ENCODE measurements at regions not wholly inside any gene's neighbourhood (a gene's known extent, or its start where the extent isn't known, plus 50 kb on each side); places are given as distances from the start of the nearest gene placed in this dataset.

DNA sequence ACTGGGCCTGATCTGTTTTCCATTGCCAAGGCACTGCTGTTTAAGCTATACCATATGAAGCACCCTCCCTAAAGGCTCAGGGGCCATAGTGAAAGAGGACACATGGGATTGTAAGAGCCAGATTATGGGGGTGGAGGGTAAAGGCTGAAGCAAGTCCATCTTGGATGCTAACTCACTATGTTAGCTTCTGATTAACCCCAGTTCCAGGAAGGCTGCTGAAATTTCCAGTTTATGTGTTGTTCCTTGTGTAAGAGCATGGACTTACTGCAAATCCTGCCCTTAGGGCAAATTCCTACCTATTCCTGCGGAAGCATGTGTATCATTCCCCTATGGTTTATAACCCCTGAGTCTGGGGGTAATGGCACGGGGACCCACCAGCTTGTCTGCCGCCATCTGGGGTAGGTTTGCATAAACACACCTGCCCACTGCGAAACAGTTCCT is 91.8 kb upstream of the SERBP1 start:
- TF ChIP-seq GATA3 (IDR thresholded peaks at IDR 0.05; ENCODE audit: low read depth, low read length) (no peak), GATA2 (IDR thresholded peaks at IDR 0.05; ENCODE audit: low read depth, low read length) (no peak)

DNA sequence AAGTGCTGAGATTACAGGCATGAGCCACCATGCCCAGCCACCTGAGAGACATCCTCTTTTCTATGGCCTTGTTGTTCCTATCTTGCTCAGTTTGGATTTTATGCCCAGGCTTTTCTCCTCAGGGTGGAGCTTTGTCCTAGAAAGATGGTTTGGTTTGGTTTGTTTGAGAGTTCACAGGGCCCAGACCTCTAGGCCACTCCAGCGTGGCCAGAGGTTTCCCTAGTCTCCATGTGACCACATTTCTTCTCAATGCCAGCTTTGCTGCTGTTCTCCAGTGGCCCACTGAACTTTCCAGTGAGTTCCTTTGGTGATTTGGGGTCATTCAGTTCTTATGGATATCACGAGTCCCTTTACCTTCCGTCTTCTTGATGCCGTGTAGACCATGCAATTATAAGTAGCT is 92.6 kb upstream of the SERBP1 start:
- TF ChIP-seq GATA3 (IDR thresholded peaks at IDR 0.05; ENCODE audit: low read depth, low read length) (no peak), GATA2 (IDR thresholded peaks at IDR 0.05; ENCODE audit: low read depth, low read length) (no peak)

DNA sequence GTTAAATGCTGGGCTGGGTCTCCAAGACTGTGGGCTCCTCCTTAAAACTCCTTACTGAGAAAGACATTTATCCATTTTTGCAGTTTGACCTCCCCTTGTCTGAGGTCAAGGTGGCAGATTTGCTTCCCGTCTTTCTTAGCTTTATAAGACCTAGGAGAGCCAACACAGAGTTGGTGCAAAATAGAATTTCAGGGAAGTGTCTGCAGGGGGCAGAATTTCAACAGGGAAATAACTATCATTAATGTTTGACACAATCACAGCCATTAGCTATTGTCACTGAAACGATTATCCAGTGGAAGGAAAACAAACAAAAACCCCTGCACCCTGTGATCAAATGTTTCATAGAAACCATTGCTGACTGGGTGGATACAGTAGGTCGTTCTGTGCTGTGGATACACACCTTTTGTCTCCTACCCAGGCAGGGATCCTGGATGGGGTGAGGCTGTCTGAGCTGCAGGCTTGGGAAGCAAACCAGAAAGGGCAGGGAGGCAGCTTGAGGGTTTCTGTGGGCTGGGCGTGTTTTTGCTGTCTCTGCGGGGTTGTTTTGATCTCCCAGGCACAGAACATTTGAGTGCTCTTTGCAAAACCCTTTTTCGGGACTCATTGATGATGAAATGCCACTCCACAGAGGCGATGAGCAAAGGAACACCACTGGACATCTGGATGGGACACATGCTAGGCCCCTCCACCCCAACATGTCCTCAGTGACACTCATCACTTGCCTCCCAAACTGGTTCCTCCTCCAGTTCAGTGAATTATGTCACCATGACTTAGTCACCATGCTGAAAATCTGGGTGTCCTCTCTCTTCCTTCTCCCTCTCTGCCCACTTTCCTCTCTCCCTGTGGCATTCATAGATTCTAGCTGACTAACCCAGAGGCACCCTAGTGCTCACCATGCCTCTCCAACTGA is 94.2 kb upstream of the SERBP1 start:
- TF ChIP-seq GATA2 (IDR thresholded peaks at IDR 0.05; ENCODE audit: low read depth, low read length) (no peak), GATA3 (IDR thresholded peaks at IDR 0.05; ENCODE audit: low read depth, low read length) (no peak)

DNA sequence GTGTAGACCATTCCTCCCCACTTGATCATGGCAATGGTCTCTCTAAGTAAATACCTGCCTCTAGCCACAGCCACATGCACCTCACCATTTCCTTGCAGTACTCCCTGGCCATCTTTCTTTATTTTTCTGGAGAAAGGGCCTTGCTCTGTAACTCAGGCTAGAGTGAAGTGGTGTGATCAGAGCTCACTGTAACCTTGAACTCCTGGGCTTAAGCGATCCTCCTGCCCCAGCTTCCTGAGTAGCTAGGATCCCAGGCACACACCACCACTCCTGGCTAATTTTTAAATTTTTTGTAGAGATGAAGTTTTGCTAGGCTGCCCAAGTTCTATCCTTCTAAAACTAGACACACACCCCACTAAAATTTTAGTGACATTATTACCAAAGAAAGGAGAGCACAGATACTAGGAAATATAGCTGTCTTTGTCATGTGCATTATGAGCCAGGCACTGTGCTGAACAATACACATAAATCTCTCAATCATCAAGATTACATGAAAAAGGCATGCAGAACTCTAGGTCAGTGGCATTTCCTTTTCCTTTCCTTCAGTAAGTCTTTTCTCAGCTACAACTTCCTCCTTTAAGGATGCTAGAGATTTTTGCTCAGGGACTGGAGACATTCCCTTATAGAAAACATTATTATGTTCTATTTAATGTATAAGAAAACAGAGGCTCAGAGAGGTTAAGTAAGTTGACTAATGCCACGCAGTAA is 95.0 kb upstream of the SERBP1 start:
- TF ChIP-seq GATA3 (IDR thresholded peaks at IDR 0.05; ENCODE audit: low read depth, low read length) (no peak), GATA2 (IDR thresholded peaks at IDR 0.05; ENCODE audit: low read depth, low read length) (no peak)

DNA sequence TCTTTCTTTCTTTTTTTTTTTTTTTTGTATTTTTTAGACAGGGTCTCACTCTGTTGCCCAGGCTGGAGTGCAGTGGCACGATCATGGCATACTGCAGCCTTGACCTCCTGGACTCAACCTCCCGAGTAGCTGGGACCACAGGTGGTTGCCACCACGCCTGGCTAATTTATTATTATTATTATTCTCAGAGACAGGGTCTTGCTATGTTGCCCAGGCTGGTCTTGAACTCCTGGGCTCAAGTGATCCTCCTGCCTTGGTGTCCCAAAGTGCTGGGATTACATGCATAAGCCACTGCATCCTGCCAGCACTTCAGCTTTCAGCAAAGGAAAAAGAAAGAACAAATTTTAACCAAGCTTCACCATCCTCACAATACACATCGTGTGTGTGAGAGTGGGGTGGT is 97.9 kb upstream of the SERBP1 start:
- TF ChIP-seq GATA2 (IDR thresholded peaks at IDR 0.05; ENCODE audit: low read depth, low read length): no peak
- no peak for TF ChIP-seq GATA3 (IDR thresholded peaks at IDR 0.05; ENCODE audit: low read depth, low read length)

DNA sequence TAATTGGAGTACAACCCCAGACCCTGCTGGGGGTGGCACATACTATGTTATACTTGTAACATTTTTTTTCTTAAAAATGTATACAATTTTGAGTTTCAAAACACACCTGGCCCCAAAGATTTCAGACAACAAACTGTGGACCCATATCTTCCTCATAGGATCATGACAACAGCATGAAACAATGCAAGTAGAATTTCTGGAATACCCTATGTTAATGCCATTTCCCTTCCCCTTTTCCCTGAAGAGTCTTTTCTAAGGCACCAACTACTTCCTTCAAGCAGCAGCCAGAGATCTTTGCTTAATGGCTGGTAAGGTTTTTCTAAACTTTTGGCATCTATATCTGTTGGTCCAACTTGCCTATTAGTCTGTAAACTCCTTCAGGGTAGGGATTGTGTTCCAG is 99.9 kb upstream of the SERBP1 start:
- TF ChIP-seq GATA3 (IDR thresholded peaks at IDR 0.05; ENCODE audit: low read depth, low read length): no peak
- no peak for TF ChIP-seq GATA2 (IDR thresholded peaks at IDR 0.05; ENCODE audit: low read depth, low read length)

DNA sequence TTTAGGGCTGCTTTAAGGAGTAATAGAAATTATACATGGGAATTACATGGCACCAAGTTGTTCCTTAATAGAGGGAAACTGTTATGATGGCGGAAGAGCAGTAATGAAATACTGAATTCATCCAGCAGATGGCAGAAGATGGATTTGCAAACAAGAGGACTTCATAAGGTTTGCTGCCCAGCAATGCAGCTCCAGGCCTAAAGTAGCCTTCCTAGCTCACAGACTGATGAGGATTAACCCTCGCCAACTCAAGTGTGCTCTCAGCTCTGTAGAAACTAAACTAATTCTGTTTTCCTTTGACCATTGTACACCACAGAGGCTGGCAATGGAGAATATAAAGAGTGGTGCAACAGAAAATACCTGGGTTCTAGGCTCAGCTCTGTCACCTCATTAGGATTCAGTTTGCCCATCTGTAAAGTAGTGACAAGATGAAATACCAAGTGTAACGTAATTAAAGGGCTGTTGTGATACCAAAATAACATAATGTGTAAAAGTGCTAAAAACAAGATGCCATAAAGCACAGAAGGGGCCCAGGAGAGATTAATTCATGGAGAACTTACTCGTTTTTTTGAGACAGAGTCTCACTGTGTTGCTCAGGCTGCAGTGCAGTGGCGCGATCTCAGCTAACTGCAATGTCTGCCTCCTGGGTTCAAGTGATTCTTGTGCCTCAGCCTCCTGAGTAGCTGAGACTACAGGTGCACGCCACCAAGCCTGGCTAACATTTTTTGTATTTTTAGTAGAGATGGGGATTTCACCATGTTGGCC is 102.4 kb upstream of the SERBP1 start:
- TF ChIP-seq GATA3 (IDR thresholded peaks at IDR 0.05; ENCODE audit: low read depth, low read length) (no peak), GATA2 (IDR thresholded peaks at IDR 0.05; ENCODE audit: low read depth, low read length) (no peak)

DNA sequence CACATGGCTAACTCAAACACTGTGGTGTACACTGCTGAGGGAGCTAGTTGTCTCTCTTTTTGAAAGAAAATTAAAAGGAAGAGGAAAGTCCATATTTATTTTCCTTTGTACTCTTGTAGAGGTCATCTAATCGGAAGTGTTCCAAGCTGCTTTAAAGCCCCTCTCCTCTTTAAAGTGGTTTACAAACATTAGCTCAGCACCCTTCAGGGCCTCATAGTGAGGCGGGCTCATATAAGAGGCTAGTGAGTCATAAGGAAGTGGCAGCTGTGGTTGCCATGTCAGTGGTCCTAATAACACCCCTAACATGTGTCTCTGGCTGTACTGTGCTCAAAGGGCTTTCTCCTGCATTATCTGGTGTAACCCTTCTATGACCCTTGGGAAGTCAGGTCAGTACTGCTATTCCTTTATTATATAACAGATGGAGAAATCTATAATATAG is 104.4 kb upstream of the SERBP1 start:
- TF ChIP-seq GATA2 (IDR thresholded peaks at IDR 0.05; ENCODE audit: low read depth, low read length) (no peak), GATA3 (IDR thresholded peaks at IDR 0.05; ENCODE audit: low read depth, low read length) (no peak)

DNA sequence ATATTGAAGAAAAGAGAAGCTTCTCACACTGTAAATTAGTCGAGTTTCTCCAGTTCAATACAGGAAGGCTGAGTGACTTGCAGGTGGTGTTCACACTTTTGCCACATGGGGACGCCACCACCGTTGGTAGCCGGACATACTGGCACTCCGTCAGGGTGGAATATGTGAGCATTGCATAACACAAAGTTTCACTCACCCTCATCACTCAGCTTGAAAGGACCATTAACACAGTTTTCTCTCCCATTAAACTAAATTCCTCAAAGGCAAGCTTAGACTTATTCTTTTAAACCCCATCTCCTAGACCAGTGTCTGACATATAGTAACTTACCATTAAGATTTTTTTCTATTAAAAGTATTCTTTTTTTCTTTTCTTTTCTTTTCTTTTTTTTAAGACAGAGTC is 105.3 kb upstream of the SERBP1 start:
- TF ChIP-seq GATA2 (IDR thresholded peaks at IDR 0.05; ENCODE audit: low read depth, low read length) (no peak), GATA3 (IDR thresholded peaks at IDR 0.05; ENCODE audit: low read depth, low read length) (no peak)

DNA sequence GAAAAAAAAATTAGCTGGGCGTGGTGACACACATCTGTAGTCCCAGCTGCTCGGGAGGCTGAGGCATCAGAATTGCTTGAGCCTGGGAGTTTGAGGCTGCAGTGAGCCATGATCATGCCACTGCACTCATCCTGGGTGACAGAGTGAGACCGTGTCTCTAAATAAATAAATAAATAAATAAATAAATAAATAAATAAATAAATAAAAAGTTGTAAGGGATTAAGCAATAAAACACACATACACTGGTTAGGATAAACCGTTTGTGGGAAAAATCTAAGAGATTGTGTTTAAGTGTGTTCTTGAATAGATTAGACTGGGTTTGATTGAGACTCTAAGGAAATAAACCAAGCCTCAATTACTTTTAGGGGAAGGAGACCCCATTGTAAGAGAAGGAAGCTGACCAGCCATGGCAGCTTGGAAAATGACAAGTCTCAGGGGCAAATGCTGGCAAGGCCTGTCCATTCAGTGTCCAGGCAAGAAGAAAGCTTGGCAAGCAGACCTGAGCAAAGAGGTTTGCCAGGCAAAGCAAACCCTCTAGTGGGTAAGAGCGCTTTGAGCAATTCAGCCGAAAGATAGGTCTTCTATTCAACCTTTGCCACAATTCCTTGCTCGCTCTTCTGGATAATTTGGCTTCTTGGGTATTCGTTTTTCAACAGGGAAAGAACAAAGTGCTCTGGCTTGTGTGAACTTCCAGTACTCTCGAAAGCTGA is 106.9 kb upstream of the SERBP1 start:
- TF ChIP-seq GATA3 (IDR thresholded peaks at IDR 0.05; ENCODE audit: low read depth, low read length) (no peak), GATA2 (IDR thresholded peaks at IDR 0.05; ENCODE audit: low read depth, low read length) (no peak)

DNA sequence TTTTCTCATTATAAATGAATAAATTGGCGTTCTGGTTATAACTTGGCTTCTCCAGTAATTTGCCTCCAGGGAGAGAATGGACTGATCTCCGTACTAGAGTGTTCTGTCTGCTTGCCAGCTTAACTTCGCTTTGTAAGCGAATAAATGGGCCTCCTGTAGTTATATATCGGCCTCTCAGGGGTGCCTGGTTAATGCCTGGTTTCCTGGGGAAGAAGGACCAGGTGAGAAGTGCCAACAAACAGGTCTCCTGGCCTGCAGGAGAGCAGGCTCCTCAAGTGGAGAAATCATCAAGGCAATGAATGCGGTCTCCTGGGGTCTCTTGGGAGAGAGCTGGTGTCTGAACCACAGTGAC is 107.4 kb upstream of the SERBP1 start:
- TF ChIP-seq GATA3 (IDR thresholded peaks at IDR 0.05; ENCODE audit: low read depth, low read length): no peak
- no peak for TF ChIP-seq GATA2 (IDR thresholded peaks at IDR 0.05; ENCODE audit: low read depth, low read length)

DNA sequence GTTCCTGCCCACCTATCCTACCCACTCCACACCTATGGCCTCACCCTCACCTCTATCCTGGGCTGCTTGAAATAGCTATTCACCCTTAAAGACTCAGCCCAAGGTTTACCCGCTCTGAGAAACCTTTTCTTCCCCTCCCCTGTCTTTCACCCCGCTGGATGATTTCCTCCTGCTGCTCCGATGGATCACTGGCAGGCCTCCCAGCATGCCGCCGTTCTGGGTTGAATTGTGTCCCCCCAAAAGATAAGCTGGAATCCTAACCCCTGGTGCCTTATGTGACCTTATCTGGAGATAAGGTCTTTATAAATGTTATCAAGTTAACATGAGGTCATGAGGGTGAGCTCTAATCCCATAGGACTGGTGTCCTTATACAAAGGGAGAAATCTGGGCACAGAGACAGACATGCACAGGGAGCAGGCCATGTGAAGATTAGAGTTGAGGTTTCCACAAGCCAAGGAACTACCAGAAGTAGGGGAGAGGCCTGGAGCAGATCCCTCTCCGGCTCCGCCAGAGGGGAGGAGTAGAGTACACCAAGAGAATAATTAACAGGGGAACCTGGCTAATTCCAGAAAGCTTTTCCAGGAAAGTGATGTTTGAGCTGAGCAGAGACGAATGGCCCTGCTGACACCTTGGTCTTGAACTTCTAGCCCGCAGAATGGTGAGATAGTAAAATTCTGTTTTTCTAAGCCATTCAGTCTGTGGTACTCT is 110.0 kb upstream of the SERBP1 start:
- no peak for TF ChIP-seq GATA3 (IDR thresholded peaks at IDR 0.05; ENCODE audit: low read depth, low read length)

DNA sequence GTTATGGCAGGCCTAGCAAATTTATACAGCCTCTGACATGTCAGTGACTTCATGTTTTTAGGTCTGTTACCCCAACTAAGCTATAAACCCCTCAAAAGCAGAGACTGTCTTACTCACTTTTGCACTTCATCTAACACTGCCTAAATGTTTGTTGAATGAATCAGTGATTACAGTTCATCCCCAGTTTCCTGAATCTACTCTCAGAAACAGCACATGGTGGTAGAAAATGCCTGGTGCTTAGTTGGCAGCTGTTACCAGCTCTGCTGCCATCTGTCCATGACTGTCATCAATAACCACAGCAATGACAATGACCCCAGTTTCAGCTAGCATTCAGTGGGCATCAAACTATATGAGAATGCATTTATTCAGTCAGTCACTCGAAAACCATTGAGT is 110.5 kb upstream of the SERBP1 start:
- TF ChIP-seq GATA2 (IDR thresholded peaks at IDR 0.05; ENCODE audit: low read depth, low read length): no peak
- no peak for TF ChIP-seq GATA3 (IDR thresholded peaks at IDR 0.05; ENCODE audit: low read depth, low read length)

All from SH-SY5Y (cell line).